MCF 10A (cell line): ENCODE measurements at regions not wholly inside any gene's neighbourhood (a gene's known extent, or its start where the extent isn't known, plus 50 kb on each side); places are given as distances from the start of the nearest gene placed in this dataset.

Experiments
- BruUV-seq: library from RNA; stranded (reverse); fragments of 400-500 nt; replicated peaks from 2 replicates; lab custom pipeline; 2021; lab: Mats Ljungman, UMichigan
- CTCF ChIA-PET: fragments of 300-600 bp; sonication (Branson Sonifier 250); formaldehyde crosslinking; extraction: SDS; loops from one replicate; lab custom pipeline; 2021; ENCODE audit warnings: antibody characterized with exemption, inconsistent platforms; lab: Yijun Ruan, JAX
- POLR2A ChIA-PET: fragments of 300-600, 350-650 bp; sonication (Branson Sonifier 250); formaldehyde crosslinking; extraction: SDS; loops from one replicate; lab custom pipeline; 2020; ENCODE audit warnings: antibody characterized with exemption, inconsistent platforms; lab: Yijun Ruan, JAX
- DNase-seq: peaks from one replicate; pipeline ENCODE4 v3.0.0-alpha.2; 2018; ENCODE audit not compliant: unreplicated experiment
- H3K27ac Mint-ChIP-seq: one replicate; pipeline ENCODE4 v1.8.0; 2022; ENCODE audit warnings: mild to moderate bottlenecking, low read depth, mixed read lengths; ENCODE audit not compliant: unreplicated experiment
- H3K27me3 Mint-ChIP-seq: one replicate; pipeline ENCODE4 v1.8.0; 2022; ENCODE audit warnings: mixed read lengths; ENCODE audit not compliant: insufficient read depth, unreplicated experiment
- H3K36me3 Mint-ChIP-seq: one replicate; pipeline ENCODE4 v1.8.0; 2022; ENCODE audit warnings: mild to moderate bottlenecking, moderate library complexity, mixed read lengths; ENCODE audit not compliant: insufficient read depth, unreplicated experiment
- H3K4me1 Mint-ChIP-seq: one replicate; pipeline ENCODE4 v1.8.0; 2022; ENCODE audit warnings: mixed read lengths; ENCODE audit not compliant: insufficient read depth, unreplicated experiment
- H3K4me3 Mint-ChIP-seq: one replicate; pipeline ENCODE4 v1.8.0; 2022; ENCODE audit warnings: mild to moderate bottlenecking, moderate library complexity, mixed read lengths; ENCODE audit not compliant: unreplicated experiment
- H3K9me3 Mint-ChIP-seq: one replicate; pipeline ENCODE4 v1.8.0; 2022; ENCODE audit warnings: mixed read lengths; ENCODE audit not compliant: unreplicated experiment
- intact Hi-C: fragments of 100-400 bp; cut with micrococcal nuclease; formaldehyde crosslinking; loops from 2 replicates; pipeline ENCODE4 v1.14.1; 2022
- TF ChIP-seq, protein P1 (sequence below): fragments of 200-600 bp; IDR thresholded peaks from one replicate; pipeline ENCODE4 v1.8.0; 2022; ENCODE audit warnings: antibody characterized with exemption, mild to moderate bottlenecking; ENCODE audit not compliant: unreplicated experiment

DNA sequence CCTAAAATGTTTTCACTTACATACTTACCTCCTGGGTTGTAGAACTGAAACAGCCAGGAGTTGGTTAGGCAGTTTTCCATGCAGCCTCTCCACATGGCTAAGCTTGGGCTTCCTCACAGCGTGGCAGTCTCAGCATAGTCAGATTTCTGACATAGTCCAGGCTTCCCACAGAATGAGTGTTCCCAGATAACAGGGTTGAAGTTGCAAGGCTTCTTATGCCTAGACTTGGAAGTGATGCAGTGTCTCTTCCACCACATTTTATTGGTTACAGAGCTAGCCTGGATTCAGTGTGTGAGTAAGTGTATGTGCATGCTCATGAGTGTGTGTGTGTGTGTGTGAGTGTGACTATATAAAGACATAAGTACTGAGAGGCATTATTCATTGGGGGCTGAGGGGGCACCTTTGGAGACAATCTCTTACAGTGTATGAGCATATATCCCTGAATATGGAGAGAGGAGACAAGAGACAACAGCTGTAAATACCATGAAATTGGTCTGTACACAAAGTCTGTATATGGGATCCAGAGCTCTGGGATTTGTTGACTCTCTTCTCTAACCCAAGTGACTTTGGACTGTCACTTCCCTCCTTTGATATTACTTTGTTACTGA is 78.1 kb downstream of the ZNF621 start:
- Mint-ChIP-seq H3K27me3 (peaks cover 16% of the 10 kb centered on the region), H3K27ac (no peak overlapping the region), H3K4me1 (peaks cover 2% of the 10 kb centered on the region), H3K4me3 (no peak overlapping the region), H3K9me3 (no peaks in the 10 kb centered on the region), H3K36me3 (no peaks in the 10 kb centered on the region)
- TF ChIP-seq, protein P1, sequence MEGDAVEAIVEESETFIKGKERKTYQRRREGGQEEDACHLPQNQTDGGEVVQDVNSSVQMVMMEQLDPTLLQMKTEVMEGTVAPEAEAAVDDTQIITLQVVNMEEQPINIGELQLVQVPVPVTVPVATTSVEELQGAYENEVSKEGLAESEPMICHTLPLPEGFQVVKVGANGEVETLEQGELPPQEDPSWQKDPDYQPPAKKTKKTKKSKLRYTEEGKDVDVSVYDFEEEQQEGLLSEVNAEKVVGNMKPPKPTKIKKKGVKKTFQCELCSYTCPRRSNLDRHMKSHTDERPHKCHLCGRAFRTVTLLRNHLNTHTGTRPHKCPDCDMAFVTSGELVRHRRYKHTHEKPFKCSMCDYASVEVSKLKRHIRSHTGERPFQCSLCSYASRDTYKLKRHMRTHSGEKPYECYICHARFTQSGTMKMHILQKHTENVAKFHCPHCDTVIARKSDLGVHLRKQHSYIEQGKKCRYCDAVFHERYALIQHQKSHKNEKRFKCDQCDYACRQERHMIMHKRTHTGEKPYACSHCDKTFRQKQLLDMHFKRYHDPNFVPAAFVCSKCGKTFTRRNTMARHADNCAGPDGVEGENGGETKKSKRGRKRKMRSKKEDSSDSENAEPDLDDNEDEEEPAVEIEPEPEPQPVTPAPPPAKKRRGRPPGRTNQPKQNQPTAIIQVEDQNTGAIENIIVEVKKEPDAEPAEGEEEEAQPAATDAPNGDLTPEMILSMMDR, result no peak
- BruUV-seq, result no TSS peak
- intact Hi-C loops, result no loop called here
- ChIA-PET CTCF (interaction anchor here (0.7 to 1.2 kb wide), 2 partner anchors 16 to 22 kb away, joined by 3 to 5 read pairs; no protein-coding TSS in a partner anchor), POLR2A (interaction anchor here (0.9 kb wide), 1 partner anchor 106 kb away, joined by 3 read pairs; no protein-coding TSS in a partner anchor)
- DNase-seq, result no peak

DNA sequence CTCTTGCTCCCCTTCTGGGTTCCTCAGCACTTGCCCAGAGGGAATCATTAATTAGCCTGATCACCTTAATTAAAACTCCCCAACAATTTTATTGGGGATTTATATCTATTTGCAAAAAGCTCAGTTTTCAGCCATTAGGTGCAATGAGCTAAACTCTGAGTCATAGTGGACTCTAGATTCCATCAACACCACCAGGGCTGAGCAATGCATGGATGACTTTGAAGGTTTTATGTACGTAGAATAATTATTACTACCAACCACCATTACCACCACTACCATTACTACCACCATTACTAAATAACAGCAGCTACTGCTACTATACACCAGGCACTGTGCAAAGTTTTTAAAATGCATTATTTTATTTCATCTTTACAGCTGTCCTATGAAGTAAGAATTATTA is 81.2 kb downstream of the ZNF621 start:
- peaks cover 9% of the 10 kb centered on the region for H3K4me1 Mint-ChIP-seq
- no peak for DNase-seq
- no peaks in the 10 kb centered on the region for H3K9me3 Mint-ChIP-seq
- H3K4me3 Mint-ChIP-seq, result no peak overlapping the region
- BruUV-seq, result no TSS peak
- no peaks in the 10 kb centered on the region for H3K36me3 Mint-ChIP-seq
- H3K27ac Mint-ChIP-seq, result no peak overlapping the region
- ChIA-PET POLR2A (interaction anchor here (0.6 kb wide), 2 partner anchors 26 to 626 kb away, joined by 3 to 5 read pairs; no protein-coding TSS in a partner anchor), CTCF (interaction anchor here (0.6 to 1.4 kb wide), 5 partner anchors 22 to 129 kb away, joined by 3 to 6 read pairs (median 4); no protein-coding TSS in a partner anchor)
- intact Hi-C loops, result no loop called here
- H3K27me3 Mint-ChIP-seq, result peaks cover 16% of the 10 kb centered on the region
- TF ChIP-seq, protein P1, result no peak

DNA sequence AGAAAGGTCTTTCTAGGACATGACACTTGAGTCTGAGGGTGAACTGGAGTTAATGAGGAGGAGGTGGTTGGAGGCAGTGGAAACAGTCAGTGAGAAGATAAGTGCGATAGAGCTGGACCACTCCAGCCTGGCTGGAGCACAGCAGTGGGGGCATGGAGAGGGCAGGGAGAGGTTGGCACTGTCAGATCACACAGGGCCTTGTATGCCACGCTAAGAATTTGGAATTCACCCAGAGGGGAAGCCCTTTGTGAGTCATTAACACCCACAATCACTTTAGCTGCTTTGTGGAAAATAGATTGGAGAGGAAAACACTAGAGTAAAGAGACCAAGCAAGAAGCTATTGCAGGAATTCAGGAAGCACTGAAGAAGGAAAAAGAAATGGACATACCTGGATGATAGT is 83.3 kb downstream of the ZNF621 start:
- BruUV-seq, result no TSS peak
- DNase-seq, result peak; percentile 38
- no peaks in the 10 kb centered on the region for H3K9me3 Mint-ChIP-seq
- H3K4me3 Mint-ChIP-seq, result no peak overlapping the region
- TF ChIP-seq, protein P1, result no peak
- no peak overlapping the region for H3K27ac Mint-ChIP-seq
- CTCF ChIA-PET, result no interaction called here
- POLR2A ChIA-PET, result no interaction called here
- no peaks in the 10 kb centered on the region for H3K36me3 Mint-ChIP-seq
- intact Hi-C loops, result no loop called here
- peaks cover 9% of the 10 kb centered on the region for H3K4me1 Mint-ChIP-seq
- peaks cover 16% of the 10 kb centered on the region for H3K27me3 Mint-ChIP-seq

DNA sequence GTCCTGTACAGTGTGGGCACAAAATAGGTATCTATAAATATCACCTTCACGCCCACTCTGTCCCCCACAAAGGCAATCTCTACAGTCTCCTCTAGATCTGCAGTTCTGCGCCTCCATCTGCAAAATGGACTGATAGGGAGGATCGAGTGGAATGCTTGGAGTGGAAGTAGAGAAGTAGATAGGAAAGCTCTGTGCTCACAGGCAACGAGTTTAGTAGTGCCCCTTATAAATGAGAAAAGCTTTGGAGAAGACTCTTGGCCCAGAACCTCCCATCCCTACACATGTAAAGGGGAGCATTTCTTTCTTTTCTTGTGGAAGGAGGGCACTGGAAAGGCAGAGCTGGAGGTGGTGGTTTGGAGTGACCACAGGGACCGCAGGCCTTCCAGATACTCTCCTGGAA is 88.5 kb downstream of the ZNF621 start:
- intact Hi-C loops, result no loop called here
- ChIA-PET CTCF (no interaction called here), POLR2A (no interaction called here)
- peaks cover 10% of the 10 kb centered on the region for H3K27me3 Mint-ChIP-seq
- no peak overlapping the region for H3K27ac Mint-ChIP-seq
- BruUV-seq, result no TSS peak
- H3K9me3 Mint-ChIP-seq, result no peaks in the 10 kb centered on the region
- H3K4me1 Mint-ChIP-seq, result peaks cover 3% of the 10 kb centered on the region
- no peaks in the 10 kb centered on the region for H3K36me3 Mint-ChIP-seq
- no peak overlapping the region for H3K4me3 Mint-ChIP-seq
- TF ChIP-seq, protein P1, result no peak
- no peak for DNase-seq
